GM23248 (cell line): ENCODE measurements at regions not wholly inside any gene's neighbourhood (a gene's known extent, or its start where the extent isn't known, plus 50 kb on each side); places are given as distances from the start of the nearest gene placed in this dataset.

ENCODE experiments used
- EZH2 ChIP-seq: fragments of 200-600 bp; sonication (generic); IDR thresholded peaks from 2 replicates; pipeline ENCODE4 v1.6.1; 2018; ENCODE audit warnings: antibody characterized with exemption, mild to moderate bottlenecking; ENCODE audit not compliant: insufficient read depth, poor library complexity, severe bottlenecking
- EZH2phosphoT487 ChIP-seq: fragments of 200-600 bp; sonication (generic); IDR thresholded peaks from 2 replicates; pipeline ENCODE4 v1.6.1; 2018; ENCODE audit warnings: antibody characterized with exemption, moderate library complexity, mild to moderate bottlenecking, low read depth; ENCODE audit not compliant: insufficient read depth

DNA sequence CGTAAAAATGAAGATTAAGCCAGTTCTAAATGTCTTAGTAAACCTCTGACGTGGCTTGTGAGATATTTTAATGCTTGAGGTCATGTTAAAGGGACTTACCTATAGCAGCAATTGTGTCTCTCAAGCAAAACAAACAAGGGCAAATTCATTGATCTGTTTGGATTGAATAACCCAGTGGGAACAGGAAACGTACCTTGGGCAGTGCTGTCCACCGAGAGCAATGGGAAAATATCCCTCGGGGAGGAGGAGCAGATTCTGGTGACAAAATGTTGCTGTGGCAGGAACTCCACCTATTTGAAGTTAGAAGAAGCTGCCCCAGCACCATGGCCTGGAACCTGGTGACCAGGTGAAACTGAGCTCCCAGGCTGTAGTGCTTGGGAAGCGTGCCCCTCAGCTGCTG lies 107.1 kb upstream of the FZD8 start:
- no peak for TF ChIP-seq EZH2
- TF ChIP-seq EZH2phosphoT487 = no peak
